ENCODE measurements at regions not wholly inside any gene's neighbourhood (a gene's known extent, or its start where the extent isn't known, plus 50 kb on each side); places are given as distances from the start of the nearest gene placed in this dataset.

GRCh38 chr1:193388683-193389082, 202.3 kb upstream of the B3GALT2 start:
- TF ChIP-seq MYC (IDR thresholded peaks at IDR 0.05; ENCODE audit: low read depth, low read length) (no peak), JUN (IDR thresholded peaks at IDR 0.05; ENCODE audit: borderline replicate concordance, insufficient read depth, insufficient read length, low read depth) (no peak), POLR2A (IDR thresholded peaks at IDR 0.05; ENCODE audit: low read depth, low read length) (no peak), POLR2AphosphoS5 (IDR thresholded peaks at IDR 0.05; ENCODE audit: insufficient read depth, low read depth, low read length) (no peak), FOS (IDR thresholded peaks at IDR 0.05; ENCODE audit: borderline replicate concordance, insufficient read depth, low read length) (no peak)
- TF ChIP-seq, protein P1, sequence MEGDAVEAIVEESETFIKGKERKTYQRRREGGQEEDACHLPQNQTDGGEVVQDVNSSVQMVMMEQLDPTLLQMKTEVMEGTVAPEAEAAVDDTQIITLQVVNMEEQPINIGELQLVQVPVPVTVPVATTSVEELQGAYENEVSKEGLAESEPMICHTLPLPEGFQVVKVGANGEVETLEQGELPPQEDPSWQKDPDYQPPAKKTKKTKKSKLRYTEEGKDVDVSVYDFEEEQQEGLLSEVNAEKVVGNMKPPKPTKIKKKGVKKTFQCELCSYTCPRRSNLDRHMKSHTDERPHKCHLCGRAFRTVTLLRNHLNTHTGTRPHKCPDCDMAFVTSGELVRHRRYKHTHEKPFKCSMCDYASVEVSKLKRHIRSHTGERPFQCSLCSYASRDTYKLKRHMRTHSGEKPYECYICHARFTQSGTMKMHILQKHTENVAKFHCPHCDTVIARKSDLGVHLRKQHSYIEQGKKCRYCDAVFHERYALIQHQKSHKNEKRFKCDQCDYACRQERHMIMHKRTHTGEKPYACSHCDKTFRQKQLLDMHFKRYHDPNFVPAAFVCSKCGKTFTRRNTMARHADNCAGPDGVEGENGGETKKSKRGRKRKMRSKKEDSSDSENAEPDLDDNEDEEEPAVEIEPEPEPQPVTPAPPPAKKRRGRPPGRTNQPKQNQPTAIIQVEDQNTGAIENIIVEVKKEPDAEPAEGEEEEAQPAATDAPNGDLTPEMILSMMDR (IDR thresholded peaks at IDR 0.05; ENCODE audit: extremely low read depth in 1 of 2, insufficient read depth in 1 of 2, low read depth in 1 of 2, low read length in 2 of 2): no peak
- Histone ChIP-seq H3K4me3 (replicated peaks in 1 of 3; ENCODE audit: insufficient read depth in 1 of 3, low read depth in 1 of 3, low read length in 3 of 3) (no peak overlapping the region), H3K9me3 (replicated peaks; ENCODE audit: control insufficient read depth, insufficient read depth, low read length) (no peaks in the 10 kb centered on the region), H3K9ac (replicated peaks; ENCODE audit: extremely low read depth, insufficient read depth, low read length) (no peak overlapping the region), H3K9me1 (replicated peaks; ENCODE audit: control insufficient read depth, extremely low read depth, insufficient read depth, low read length) (no peaks in the 10 kb centered on the region), H4K20me1 (replicated peaks; ENCODE audit: control insufficient read depth, extremely low read depth, insufficient read depth, low read length) (no peaks in the 10 kb centered on the region), H3K4me1 (ENCODE audit: control insufficient read depth, extremely low read depth, insufficient read depth, low read length) (no peaks in the 10 kb centered on the region), H3K27me3 (ENCODE audit: control insufficient read depth in 2 of 2, insufficient read depth in 2 of 2, low read length in 2 of 2) (no peaks in the 10 kb centered on the region), H2AFZ (ENCODE audit: low read depth, low read length) (no peak overlapping the region), H3K4me2 (ENCODE audit: insufficient read depth, low read length) (no peak overlapping the region), H3K36me3 (ENCODE audit: control insufficient read depth in 2 of 2, extremely low read depth in 1 of 2, insufficient read depth in 2 of 2, low read length in 2 of 2) (no peaks in the 10 kb centered on the region), H3K79me2 (ENCODE audit: control insufficient read depth, insufficient read depth, low read length) (no peaks in the 10 kb centered on the region), H3K27ac (ENCODE audit: insufficient read depth, low read depth, low read length) (no peak overlapping the region)
- FAIRE-seq (no peak), DNase-seq (ENCODE audit: low read depth, low spot score) (no peak)
- BruUV-seq (replicated peaks): no TSS peak
- CTCF ChIA-PET: interaction anchor here (0.6 to 1.0 kb wide), 2 partner anchors 17 to 29 kb away, joined by 3 read pairs; no protein-coding TSS in a partner anchor
- dilution Hi-C loops (cut with MboI; ENCODE audit: extremely low pct_ligation_motif_present, low sequenced_read_pairs): no loop called here
- intact Hi-C loops (cut with micrococcal nuclease): no loop called here
- POLR2A ChIA-PET: no interaction called here

DNA sequence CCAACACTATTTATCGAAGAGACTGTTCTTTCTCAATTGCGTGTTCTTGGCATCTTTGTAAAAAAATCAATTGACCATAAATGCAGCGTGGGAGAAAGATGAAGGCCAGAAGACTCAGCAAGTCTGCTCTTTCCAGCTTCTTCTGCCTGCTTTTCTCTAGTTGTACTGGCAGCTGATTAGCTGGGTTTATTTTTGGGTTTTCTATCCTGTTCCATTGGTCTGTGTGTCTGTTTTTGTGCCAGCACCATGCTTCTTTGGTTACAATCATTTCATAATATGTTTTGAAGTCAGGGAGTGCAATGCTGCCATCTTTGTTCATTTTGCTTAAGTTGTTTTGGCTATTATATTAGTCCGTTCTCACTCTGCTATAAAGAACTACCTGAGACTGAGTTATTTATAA, 201.8 kb upstream of the B3GALT2 start:
- no peaks in the 10 kb centered on the region for H3K9me1 ChIP-seq (replicated peaks; ENCODE audit: control insufficient read depth, extremely low read depth, insufficient read depth, low read length)
- FAIRE-seq (no peak), DNase-seq (ENCODE audit: low read depth, low spot score) (no peak)
- intact Hi-C loops (cut with micrococcal nuclease) (no loop called here), dilution Hi-C loops (cut with MboI; ENCODE audit: extremely low pct_ligation_motif_present, low sequenced_read_pairs) (no loop called here)
- no peak overlapping the region for H3K27ac ChIP-seq (ENCODE audit: insufficient read depth, low read depth, low read length)
- no peaks in the 10 kb centered on the region for H4K20me1 ChIP-seq (replicated peaks; ENCODE audit: control insufficient read depth, extremely low read depth, insufficient read depth, low read length)
- TF ChIP-seq FOS (IDR thresholded peaks at IDR 0.05; ENCODE audit: borderline replicate concordance, insufficient read depth, low read length): no peak
- TF ChIP-seq EZH2 (IDR thresholded peaks at IDR 0.05; ENCODE audit: borderline replicate concordance, low read depth, low read length, severe bottlenecking): no peak
- TF ChIP-seq MYC (IDR thresholded peaks at IDR 0.05; ENCODE audit: low read depth, low read length): no peak
- no peak for TF ChIP-seq GATA2 (IDR thresholded peaks at IDR 0.05; ENCODE audit: insufficient read depth, insufficient read length, low read depth, low read length)
- TF ChIP-seq, protein P1 (IDR thresholded peaks at IDR 0.05; ENCODE audit: extremely low read depth in 1 of 2, insufficient read depth in 1 of 2, low read depth in 1 of 2, low read length in 2 of 2): no peak
- no peak for TF ChIP-seq POLR2AphosphoS5 (IDR thresholded peaks at IDR 0.05; ENCODE audit: insufficient read depth, low read depth, low read length)
- no peak for TF ChIP-seq MAX (IDR thresholded peaks at IDR 0.05; ENCODE audit: insufficient read depth, insufficient read length)
- no peak for TF ChIP-seq POLR2A (IDR thresholded peaks at IDR 0.05; ENCODE audit: low read depth, low read length)
- no peak overlapping the region for H3K9ac ChIP-seq (replicated peaks; ENCODE audit: extremely low read depth, insufficient read depth, low read length)
- H3K4me2 ChIP-seq (ENCODE audit: insufficient read depth, low read length): no peak overlapping the region
- no peaks in the 10 kb centered on the region for H3K9me3 ChIP-seq (replicated peaks; ENCODE audit: control insufficient read depth, insufficient read depth, low read length)
- H3K79me2 ChIP-seq (ENCODE audit: control insufficient read depth, insufficient read depth, low read length): no peaks in the 10 kb centered on the region
- no peaks in the 10 kb centered on the region for H3K27me3 ChIP-seq (ENCODE audit: control insufficient read depth in 2 of 2, insufficient read depth in 2 of 2, low read length in 2 of 2)
- no peaks in the 10 kb centered on the region for H3K4me1 ChIP-seq (ENCODE audit: control insufficient read depth, extremely low read depth, insufficient read depth, low read length)
- CTCF ChIA-PET: no interaction called here
- BruUV-seq (replicated peaks): no TSS peak
- H2AFZ ChIP-seq (ENCODE audit: low read depth, low read length): no peak overlapping the region
- H3K36me3 ChIP-seq (ENCODE audit: control insufficient read depth in 2 of 2, extremely low read depth in 1 of 2, insufficient read depth in 2 of 2, low read length in 2 of 2): no peaks in the 10 kb centered on the region
- POLR2A ChIA-PET: no interaction called here
- no peak overlapping the region for H3K4me3 ChIP-seq (replicated peaks in 1 of 3; ENCODE audit: insufficient read depth in 1 of 3, low read depth in 1 of 3, low read length in 3 of 3)
